HG02840 (cell line): ENCODE measurements at regions not wholly inside any gene's neighbourhood (a gene's known extent, or its start where the extent isn't known, plus 50 kb on each side); places are given as distances from the start of the nearest gene placed in this dataset.

Experiments used
- ATAC-seq: cut with Tn5 transposase; IDR thresholded peaks from one replicate; pipeline ENCODE4 v1.9.1; 2021; ENCODE audit warnings: mild to moderate bottlenecking, moderate library complexity, moderate number of reproducible peaks; ENCODE audit not compliant: unreplicated experiment, low FRiP score

DNA sequence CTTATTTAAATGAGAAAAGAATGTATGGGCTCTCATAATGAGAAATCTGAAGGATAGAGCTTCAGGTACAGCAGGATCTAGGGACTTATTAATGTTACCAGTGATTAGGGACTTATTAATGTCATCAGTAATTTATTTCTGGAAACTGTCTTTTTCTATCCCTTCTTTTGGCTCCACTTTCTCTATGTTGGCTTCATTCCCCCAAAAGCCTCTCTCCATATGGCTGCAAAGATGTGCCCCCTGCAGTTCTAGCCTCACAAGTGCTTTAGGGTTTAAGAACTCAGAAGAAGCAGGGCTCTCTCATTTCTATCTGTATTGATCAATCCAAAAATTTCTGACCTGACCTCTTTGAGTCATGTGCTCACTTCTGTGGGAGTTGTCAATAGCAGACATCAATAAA, 480.9 kb downstream of the TXNL1 start:
- ATAC-seq = no peak

DNA sequence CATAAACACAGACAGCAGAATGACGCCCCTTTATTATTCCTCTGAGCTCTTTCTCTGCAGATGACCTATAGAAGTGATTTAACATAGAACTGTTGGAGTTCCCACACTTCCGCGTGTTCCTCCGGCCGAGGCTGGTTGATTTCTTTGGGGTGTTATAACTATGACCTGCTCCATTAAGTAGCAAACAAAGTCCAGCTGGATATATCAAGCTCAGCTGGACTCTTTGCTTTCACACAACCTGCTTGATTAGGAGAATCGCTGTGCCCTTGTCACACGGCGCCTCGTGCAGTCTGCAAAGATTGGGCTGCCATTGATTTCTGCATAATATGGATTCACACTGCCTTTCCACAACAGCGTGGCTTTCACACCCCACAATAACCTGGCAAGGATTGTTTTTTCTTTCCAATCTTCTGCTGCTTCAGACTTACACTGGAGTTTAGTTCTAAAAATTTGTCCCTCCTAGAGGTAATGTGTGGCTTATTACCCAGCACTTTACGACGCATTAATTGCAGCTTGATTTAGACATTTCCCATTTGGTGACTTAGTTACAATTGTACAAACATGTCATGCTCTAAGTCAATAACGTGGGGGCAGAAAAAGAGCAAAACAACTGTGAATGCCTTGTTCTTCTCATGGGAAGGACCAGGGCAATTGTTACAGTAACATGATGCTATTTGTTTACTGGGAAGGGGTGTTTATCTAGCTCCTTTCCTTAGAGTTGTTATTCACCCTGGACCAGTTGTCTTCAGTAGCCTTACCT, 485.7 kb downstream of the TXNL1 start:
- ATAC-seq = no peak

DNA sequence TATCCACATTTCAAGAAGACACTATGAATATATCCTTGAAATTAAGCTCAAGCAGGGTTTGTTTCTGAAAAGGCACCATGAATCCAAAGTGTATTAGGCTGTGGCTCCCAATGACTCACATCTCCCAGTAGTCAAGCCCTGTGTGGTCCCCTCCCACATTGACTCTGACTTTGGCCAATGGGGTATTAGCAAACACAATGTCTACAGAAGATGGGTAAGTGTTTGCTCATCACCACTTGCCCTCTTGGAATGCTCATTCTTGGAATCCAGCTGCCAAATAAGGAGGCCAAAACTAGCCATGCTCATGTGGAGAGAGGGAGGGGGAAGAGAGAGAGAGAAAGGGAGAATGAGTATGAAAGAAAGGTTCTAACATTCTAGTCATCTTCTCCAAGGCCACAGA, 490.0 kb downstream of the TXNL1 start:
- ATAC-seq = no peak

DNA sequence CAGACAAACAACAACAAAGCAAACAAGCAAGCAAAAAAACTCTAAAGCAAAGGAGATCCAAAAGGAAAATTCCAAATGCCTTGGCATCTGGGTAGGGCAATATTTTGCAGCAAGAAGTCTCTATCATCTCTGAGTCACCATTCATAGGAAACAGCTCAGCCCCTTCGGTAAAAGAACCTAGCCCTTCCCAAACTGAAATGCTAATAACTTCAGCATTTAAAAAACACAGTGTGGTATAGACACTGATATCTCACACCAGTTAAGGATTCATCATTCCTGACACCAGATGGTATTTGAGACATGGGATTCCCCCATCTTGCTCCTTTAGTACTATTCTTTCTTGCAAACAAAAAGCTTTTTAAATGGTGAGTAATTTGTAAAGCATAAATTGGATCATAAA, 491.8 kb downstream of the TXNL1 start:
- ATAC-seq = no peak

- no peak for ATAC-seq
These were observed 496.4 kb downstream of the TXNL1 start for GRCh38 chr18:56142001-56142400.

- ATAC-seq = no peak
These were observed 498.6 kb downstream of the TXNL1 start for GRCh38 chr18:56139792-56140254.

GRCh38 chr18:56139372-56139771, 499.0 kb downstream of the TXNL1 start:
- no peak for ATAC-seq

DNA sequence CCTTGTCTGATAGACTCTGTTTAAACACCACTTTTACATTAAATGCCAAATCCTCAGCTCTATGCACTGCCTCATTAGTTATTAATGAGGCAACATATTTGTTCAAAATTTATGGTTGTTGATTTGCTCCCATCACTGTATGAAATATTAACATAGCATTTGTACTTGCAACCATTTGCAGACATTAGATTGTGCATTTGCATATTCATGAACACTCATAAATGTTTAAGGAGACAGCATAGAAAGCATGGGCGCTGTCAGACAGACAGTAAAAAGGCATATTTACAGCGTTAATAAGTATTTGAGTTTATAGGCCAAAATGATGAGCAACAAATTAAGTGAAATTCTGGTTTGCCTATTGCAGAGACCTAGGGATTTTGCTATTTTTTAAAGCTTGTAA, 502.3 kb downstream of the TXNL1 start:
- no peak for ATAC-seq

GRCh38 chr18:56130481-56130880, 507.9 kb downstream of the TXNL1 start:
- ATAC-seq = no peak

- ATAC-seq = no peak
These were observed 510.1 kb downstream of the TXNL1 start for GRCh38 chr18:56128153-56128791.

GRCh38 chr18:56127322-56128099, 510.9 kb downstream of the TXNL1 start:
- ATAC-seq = no peak

GRCh38 chr18:56124186-56124585, 514.2 kb downstream of the TXNL1 start:
- no peak for ATAC-seq

- ATAC-seq = no peak
These were observed 516.7 kb downstream of the TXNL1 start for GRCh38 chr18:56121669-56122068.

GRCh38 chr18:56120782-56121181, 517.6 kb downstream of the TXNL1 start:
- no peak for ATAC-seq

DNA sequence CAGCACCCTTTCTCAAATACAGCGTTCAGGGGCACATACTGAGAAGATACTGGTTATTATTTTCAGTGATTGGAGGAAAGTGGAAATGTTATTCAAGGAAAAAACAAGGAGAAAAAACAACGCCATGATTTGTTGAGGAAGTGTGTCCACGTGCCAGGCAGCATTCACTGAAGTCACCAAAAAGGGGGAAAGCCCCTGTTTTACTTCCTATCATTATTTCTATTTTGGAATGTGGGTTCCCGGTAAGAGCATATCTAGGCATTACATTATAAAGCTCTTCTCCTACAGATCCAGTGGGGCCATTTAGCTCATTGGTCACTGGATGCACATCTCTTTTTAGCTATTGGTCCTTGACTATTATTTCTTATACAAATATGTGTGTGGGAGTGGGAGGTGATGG, 518.7 kb downstream of the TXNL1 start:
- no peak for ATAC-seq

- no peak for ATAC-seq
These were observed 520.0 kb downstream of the TXNL1 start for GRCh38 chr18:56118422-56118821.

DNA sequence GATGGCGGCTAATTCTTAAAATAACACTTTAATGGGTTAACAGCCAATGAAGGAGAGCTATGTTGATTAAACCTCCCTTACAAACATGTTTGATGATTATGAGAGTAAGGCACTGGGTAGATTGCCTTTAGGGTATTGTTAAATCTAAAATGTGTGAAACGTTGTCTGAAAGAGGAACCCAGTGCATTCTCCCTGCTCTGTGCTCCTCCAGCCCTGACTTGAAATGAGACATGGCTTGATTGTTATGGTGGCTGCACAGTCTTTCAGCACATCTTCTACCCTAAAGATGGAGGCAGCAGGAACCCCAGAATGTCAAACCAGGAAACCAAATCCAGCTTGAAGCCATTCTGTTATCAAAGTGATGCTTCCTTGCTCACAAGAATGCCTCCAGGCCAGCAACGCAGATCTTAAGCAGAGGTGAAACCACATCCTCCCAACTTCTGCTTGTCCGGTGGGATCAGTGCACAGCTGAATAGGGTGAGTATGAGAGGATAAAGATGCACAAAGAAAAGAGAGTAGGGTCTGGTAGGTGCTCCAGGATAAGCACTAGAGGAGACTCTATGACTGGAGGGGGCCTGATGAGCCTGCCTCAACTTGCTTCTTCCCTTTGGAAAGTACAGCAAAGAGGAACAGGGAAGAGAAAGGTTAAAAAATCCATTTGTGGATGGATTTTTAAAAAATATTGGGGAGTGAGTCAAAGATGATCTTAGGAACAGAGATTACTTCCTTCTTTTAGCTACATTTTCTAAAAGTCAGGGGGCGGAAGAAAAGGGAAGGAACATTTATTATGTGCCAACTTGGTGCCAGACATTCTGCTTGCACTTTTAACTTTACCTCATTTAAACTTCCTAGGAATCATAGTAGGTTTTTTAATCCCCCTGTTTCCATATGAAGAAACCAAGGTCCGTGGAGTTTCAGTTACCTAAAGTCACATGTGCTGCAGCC, 523.0 kb downstream of the TXNL1 start:
- ATAC-seq = no peak

DNA sequence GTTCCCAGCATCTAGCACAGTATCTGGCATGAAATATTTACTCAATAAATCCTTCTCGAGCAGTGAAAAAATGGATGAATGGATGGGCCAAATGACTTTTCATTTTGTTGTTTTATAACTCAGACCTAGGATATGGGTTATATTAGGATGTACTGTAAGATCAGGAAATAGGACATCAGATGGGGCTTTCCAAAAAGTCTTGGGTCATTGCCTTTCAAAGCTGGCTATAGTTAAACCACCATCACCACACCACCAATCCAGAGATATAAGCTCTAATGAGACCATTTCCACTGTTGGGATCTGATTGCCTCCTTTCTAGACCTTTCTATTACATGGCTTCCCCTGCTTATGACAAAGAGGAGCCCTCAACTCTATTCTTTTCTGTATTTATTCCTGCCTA, 525.0 kb upstream of the TCF4 start:
- ATAC-seq = no peak

GRCh38 chr18:56112013-56112749, 524.2 kb upstream of the TCF4 start:
- peak; percentile 98 for ATAC-seq

DNA sequence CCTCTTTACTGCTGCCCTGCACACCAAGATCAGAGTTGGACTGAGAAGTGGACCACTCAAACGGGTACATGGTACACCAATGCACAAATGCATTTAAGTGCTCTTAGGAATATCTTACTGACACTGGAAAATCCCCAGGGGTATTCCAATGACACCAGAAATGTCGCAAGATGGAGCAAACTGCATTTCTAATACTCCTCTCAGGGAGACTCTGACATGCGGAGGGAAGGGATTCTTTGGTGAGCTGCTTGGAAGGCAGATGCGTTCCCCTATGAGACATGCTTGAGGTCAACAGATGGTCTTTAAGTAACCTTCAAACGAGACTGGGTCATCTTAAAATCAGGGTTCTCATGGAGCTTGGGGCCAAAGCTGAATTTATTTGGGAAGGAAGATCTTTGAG, 521.8 kb upstream of the TCF4 start:
- no peak for ATAC-seq
